GM18498 (cell line): ENCODE measurements at regions not wholly inside any gene's neighbourhood (a gene's known extent, or its start where the extent isn't known, plus 50 kb on each side); places are given as distances from the start of the nearest gene placed in this dataset.
"Not testable (repeated sequence)": the region's sequence is repeated elsewhere in the genome, so short reads cannot be mapped to it uniquely, and the experiment has no call there.

Experiments used
- ATAC-seq: cut with Tn5 transposase; IDR thresholded peaks from one replicate; pipeline ENCODE4 v1.9.1; 2021; ENCODE audit warnings: mild to moderate bottlenecking, moderate library complexity; ENCODE audit not compliant: unreplicated experiment

DNA sequence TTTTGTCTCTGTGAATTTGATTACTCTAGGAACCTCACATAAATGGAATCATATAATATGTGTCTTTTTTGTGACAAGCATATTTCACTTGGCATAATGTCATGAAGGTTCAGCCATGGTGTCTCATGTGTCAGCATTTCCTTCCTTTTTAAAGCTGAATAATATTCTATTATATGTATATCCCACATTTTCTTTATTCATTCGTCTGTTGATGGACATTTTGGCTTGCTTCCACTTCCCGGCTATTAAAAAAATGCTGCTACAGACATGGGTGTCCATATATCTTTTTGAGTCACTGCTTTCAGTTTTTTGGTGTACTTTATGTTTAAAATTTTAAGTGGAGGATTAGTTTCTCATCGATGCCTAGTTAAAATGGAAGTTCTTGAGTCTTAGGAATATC lies 59.8 kb upstream of the C5orf63 start:
- ATAC-seq: no peak

DNA sequence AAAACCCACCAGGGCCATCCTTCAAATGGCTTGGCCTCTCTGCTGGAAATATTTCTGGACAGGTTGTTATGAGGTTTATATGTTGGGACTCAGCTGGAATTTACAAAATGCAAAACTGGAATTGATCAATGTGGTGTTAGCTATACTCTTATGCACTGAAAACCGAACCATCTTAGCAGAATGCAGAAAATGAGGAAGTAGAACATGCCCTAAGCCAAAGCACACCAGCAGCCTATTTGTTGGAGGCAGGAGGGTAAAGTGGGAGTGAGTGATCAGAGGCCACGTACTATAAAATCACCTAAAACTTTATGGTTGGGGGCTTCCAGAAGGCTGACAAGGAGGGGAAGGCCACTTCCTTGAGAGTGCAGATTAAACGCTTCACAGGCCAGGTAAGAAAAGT lies 63.6 kb upstream of the C5orf63 start:
- ATAC-seq: no peak

DNA sequence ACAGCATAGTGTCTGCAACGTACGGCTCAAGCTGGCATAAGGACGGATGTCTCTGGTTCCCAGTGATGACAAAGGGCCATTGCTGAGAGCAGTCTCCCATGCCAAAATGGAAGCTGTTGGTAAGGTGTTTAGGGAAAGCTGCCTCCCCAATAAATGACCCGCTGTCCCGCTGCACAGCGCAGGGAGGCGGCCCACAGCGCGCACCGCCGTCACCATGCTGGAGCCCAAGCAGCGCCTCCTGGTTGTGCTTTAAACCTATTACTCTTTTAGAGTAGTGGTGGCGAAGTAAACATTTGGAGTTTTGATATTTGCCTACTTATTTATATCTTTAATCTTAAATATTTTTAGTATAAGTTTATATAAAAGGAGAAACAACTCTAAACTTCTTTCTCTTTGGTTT lies 70.4 kb upstream of the C5orf63 start:
- no peak for ATAC-seq

DNA sequence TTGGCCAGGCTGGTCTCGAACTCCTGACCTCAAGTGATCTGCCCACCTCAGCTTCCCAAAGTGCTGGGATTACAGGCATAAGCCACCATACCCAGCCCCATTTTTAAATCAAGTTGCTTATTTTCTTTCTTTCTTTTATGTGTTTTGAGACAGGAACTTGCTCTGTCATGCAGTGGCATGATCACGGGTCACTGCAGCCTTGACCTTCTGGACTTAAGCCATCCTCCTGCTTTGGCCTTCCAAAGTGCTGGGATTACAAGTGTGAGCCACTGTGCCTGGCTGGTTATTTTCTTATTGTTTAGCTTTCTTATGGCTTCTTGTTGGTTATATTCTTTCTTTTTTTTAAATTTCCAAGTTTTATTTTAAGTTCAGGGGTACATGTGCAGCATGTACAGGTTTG lies 79.7 kb upstream of the C5orf63 start:
- no peak for ATAC-seq

DNA sequence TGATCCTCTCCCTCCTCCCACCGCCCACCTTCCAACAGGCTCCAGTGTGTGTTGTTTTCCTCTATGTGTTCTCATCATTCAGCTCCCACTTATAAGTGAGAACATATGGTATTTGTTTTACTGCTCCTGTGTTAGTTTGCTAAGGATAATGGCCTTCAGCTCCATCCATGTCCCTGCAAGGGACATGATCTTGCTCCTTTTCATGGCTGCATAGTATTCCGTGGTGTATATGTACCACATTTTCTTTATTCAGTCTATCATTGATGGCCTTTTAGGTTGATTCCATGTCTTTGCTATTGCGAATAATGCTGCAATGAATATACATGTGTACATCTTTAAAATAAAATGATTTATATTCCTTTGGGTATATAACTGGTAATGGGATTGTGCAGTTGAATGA lies 80.2 kb upstream of the C5orf63 start:
- ATAC-seq: no peak

DNA sequence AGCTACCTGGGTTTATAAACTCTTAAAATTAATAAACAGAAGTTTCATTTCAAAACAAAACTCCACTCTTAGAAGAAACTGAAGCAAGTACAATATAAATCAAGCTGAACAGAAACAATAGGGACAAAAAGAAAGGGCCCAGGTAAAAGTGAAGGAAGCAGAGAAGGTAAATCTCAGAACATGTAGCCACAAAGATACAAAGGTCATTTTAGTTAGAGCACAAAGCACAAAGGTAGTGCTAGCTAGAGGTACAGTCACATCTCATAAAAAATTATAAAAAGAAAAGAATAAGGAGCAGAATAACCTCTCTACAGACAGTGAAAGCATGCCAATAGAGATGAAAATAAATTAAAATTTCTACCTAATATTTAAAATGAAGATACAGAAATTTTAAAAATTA lies 90.4 kb upstream of the C5orf63 start:
- no peak for ATAC-seq

DNA sequence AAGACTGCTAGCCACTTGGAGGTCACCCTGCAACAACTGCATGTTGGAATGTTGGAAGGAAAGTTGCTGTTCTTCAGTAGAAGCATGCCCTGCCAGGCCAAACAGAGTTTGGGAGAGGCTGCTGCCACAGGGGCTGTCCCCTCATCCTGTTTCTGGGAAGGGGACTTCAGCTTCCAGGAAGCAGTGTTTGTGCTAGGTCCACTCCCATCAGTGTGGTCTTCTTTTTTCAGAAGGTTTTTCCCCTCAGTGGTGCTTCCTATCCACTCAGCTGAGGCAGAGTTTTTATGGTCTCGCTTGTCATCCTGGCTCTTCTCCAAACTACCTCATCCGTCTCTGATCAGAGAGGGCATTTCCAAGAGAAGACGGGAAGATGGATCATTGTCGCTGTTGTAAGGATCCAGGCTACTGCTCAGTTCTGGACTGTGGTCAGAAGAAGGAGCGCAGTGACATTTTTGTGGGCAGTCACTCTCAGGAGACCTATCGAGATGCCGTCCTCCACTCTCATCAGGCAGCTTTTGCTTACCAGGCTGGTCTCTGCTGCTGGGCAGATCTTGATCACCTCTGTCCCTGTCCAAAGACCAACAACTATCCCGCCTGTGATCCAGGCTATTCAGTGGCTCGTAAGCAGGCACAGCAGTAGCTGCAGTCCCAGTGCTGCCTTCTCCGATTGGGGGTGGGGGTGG lies 97.8 kb upstream of the C5orf63 start:
- no peak for ATAC-seq

DNA sequence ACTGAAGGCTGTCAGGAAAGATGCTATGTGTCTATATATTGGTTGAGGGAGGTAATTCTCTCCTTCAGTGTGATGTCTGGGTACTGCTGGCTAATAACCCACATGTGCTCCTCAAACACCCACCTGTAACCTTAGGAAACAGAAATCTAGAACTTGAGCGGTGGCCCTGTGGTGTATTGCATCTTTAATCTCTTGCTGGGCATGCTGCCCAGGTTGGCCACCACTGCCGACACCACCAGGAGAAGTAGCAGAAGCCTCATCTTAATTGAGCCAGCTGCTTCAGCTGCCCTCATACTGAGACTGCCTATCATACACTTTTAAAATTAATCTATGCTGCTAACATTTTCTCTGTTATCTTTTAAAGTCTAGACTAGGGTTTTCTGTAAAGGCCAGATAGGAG lies 103.5 kb upstream of the C5orf63 start:
- no peak for ATAC-seq

DNA sequence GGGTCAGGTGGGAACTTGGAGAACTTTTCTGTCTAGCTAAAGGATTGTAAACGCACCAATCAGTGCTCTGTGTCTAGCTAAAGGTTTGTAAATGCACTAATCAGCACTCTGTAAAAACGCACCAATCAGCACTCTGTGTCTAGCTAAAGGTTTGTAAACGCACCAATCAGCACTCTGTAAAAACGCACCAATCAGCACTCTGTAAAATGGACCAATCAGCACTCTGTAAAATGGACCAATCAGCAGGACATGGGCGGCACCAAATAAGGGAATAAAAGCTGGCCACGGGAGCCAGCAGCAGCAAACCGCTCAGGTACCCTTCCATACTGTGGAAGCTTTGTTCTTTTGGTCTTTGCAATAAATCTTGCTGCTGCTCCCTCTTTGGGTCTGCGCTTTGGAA lies 108.0 kb upstream of the MEGF10 start:
- not testable (repeated sequence) for ATAC-seq

DNA sequence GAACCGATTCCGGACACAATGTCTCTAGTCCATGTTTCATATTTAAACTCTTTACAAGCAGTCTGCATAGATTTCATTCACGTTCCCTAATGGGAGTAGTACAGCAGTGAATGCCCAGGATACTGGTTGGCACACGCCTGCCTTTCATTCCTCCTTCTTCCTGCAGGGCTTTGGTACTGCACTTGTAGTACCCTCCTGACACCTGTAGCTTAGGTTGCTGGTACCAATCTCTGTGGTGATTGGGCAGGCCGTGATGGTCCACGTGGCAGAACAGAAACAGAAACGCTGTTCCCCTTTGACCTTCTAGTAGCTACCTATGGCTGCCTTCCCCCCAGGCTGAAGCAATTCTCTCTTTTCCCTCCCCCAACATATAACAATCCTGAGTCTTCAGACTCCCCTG lies 107.3 kb upstream of the MEGF10 start:
- ATAC-seq: no peak

DNA sequence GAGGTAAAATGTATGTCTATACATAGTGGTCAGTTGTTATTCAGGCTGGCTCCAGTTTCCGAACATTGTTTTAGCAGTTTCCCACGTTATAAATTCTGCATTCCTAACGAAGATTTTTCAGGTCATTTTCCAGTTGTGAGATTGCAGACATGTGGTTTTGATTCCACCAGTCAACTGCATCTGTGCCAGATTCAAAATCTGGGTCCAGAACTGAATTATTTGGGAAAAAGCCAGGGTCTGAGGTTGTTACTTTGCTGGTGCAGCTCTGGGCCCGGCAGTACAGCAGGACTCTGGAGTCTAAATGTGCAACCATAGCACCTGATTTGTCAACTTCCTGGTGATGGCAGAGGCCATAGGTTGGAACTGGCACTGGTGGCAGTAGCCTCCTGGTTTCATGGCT lies 105.7 kb upstream of the MEGF10 start:
- ATAC-seq: no peak

DNA sequence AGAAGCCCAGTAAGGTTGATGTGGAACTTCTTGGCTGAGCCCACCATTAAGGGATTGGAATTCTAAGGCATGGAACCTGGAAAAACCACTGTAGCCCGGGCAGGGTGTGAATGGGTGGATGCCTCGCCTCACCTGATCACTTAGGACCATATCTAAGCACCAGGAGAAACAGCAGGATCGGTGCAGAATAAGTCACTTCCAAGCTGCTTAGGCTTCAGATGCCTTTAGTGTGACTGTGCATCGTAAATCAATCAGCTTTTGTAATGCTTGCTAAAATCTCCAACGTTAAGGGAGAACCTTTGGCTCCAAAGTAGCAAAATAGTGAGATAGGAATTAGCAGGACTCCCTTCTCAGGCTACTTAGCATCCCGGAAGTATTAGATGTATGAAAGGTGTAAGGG lies 103.9 kb upstream of the MEGF10 start:
- no peak for ATAC-seq

DNA sequence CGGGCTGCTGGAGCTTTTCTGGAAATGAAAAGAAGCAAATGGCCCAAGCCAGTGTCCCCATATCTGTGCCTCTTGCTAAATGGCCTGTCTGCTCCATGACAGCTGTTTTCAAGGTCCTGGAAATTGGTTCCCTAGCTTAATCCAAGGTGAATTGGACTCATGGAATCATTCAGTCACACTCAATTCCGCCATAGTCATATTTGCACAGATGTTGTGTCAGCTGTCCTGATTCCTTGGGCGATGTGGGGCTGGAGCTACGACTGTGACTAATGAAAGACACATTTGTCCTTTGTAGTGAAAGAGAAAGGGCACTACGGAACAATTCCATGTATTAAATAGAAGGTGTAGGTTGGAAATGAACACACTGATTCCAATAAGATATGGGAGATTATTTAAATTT lies 102.9 kb upstream of the MEGF10 start:
- no peak for ATAC-seq

DNA sequence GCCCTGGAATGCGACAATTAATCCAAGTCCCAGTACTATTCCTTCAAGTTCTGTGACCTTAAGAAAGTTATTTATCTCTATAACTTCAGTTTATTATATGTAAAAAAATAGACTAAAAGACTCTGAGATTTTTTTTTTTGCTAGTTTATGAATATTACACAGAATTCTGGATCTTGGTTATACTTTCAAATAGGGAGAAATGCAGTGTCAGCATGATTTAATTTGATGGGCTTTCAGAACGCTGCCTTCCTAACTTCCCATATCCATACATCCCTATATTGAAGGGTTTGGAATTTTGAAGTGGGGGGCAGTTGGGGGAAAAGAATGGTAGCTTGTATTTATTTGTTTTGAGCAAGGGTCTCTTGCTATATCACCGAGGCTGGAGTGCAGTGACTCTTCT lies 98.4 kb upstream of the MEGF10 start:
- no peak for ATAC-seq

DNA sequence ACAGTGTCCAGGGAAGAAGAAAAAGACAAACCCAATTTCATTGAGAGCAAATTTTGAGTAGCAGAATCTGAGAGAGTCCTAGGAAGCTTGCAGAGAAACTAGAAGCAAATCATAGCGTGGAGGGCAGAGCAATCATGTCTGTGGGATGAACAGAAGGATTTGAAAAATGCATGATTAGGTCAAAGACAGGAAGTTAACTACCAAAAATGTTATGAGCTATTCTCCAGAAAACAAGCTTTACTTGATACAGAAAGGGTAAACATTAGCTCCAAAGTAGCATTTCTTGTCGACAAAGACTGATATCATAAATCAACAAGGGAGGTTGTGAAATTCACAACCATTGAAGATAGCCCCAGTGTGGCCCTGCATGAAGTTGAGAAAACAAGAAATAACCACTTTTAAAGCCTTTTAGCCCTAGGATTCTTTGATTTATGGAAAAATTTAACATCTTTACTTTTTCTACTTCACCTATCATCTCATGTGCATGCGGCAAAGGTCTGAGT lies 97.7 kb upstream of the MEGF10 start:
- no peak for ATAC-seq

DNA sequence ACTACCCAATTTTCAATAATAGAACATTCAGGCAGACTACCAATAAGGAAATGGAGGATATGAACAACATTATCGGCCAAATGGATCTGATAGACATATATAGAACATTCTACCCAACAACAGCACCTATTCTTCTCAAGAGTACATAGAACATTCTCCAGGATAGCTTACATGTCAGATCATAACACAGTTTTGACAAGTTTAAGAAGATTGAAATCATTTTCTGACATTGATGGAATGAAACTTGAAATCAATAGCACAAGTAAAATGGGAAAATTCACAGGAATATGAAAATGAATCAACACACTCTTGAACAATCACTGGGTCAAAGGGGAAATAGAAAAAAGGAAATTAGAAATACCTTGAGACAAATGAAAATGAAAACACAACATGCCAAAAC lies 94.6 kb upstream of the MEGF10 start:
- no peak for ATAC-seq

DNA sequence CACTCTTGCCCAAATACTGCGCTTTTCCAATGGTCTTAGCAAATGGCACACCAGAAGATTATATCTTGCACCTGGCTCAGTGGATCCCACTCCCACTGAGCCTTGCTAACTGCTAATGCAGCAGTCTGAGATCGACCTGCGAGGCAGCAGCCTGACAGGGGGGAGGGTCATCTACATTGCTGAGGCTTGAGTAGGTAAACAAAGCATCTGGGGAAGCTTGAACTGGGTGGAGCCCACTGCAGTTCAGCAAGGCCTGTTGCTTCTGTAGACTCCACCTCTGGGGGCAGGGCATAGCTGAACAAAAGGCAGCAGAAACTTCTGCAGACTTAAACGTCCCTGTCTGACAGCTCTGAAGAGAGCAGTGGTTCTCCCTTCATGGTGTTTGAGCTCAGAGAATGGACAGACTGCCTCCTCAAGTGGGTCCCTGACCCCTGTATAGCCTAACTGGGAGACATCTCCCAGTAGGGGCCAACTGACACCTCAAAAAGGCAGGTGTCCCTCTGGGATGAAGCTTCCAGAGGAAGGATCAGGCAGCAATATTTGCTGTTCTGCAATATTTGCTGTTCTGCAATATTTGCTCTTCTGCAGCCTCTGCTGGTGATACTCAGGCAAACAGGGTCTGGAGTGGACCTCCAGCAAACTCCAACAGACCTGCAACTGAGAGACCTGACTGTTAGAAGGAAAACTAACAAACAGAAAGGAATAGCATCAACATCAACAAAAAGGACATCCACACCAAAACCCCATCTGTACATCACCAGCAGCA lies 93.0 kb upstream of the MEGF10 start:
- not testable (repeated sequence) for ATAC-seq

DNA sequence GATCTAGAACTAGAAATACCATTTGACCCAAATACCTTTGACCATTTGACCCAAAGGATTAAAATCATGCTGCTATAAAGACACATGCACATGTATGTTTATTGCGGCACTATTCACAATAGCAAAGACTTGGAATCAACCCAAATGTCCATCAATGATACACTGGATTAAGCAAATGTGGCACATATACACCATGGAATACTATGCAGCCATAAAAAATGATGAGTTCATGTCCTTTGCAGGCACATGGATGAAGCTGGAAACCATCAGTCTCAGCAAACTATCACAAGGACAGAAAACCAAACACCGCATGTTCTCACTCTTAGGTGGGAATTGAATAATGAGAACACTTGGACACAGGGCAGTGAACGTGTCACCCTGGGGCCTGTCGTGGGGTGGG lies 87.9 kb upstream of the MEGF10 start:
- ATAC-seq: not testable (repeated sequence)

DNA sequence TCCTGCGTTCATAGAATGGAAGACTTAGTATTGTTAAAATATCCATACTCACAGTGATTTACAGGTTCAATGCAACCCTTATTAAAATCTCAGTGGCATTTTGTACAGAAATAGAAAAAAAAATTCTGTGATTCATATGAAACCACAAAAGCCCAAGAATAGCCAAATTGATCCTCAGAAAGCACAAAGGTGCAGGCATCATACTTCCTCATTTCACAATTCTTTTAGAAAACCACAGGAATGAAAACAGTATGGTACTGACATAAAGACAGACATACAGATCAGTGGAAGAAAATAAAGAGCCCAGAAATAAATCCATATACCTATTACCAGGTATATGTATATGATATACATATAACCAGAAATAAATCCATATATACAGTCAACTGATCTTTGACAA lies 86.8 kb upstream of the MEGF10 start:
- ATAC-seq: no peak

DNA sequence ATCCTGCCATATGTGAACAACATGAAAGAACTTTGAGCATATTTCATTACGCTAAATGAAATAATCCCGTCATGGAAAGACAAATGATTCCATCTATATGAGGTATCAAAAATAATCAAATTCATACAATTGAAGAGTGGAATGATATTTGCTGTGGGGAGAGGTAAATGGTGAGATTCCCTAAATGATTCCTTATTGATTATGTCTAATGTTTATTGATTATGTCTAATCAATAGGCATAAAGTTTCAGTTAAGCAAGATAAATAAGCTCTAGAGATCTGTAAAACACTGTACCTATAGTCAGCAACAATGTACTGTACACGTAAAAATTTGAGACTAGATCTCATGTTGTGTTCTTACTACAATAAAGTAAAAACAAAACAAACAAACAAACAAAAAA lies 85.4 kb upstream of the MEGF10 start:
- ATAC-seq: no peak

DNA sequence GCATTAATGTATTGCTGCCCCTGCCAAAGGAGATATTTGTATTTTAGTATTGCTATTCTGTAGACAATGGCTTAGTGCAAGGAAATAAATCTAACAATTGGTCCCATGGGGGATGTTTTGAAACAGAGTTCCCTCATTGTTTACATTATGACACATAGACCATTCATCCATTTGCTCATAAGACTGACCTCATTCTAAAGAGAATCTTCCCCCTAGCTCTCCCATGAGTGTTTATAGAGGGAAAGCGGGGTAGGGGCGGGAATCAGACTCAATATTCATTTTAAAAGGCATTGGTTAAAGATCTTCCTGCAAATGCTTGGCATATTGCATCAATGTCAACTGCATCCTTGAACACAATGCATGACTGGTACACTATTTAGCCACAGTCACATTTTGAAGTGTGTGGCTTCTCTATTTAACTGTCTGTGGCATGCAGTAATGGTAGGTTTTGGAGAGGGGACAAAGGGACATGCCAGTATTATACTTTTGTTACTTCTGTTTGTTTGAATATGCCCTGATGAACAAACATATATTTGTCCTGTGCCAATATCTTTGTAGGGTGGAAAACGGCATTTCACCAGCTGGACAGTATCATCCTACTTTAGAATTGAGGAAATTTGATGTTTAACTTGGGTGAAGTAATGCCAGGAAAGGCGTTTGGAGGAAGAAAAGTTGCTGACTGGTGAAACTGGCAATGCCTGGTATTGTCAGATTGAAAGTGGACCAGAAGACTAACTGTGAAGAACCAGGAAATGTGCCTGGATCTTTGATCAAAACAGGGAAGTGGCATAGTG lies 84.1 kb upstream of the MEGF10 start:
- ATAC-seq: no peak

DNA sequence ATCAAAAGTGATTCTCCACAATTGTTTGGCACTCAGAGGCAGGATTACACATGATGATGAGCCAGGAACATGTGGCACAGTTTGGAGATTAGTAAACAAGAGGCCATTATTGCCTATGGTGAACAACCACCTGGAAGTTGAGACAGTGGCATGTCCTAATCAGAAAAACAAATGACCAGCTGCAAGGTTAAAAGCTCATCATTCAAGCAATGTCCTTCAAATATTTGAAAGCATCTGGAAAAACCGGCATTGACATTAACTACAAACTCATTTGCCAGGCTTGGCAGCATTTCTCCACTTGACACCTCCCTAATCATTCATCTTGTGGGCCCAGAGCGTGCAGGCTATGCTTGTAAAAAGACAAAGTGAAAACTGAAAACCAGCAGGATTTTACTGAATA lies 80.6 kb upstream of the MEGF10 start:
- ATAC-seq: no peak
